A673 (cell line): ENCODE measurements at regions not wholly inside any gene's neighbourhood (a gene's known extent, or its start where the extent isn't known, plus 50 kb on each side); places are given as distances from the start of the nearest gene placed in this dataset.

Experiments
- BruUV-seq: library from RNA; stranded (reverse); fragments of 400-500 nt; replicated peaks from 2 replicates; lab custom pipeline; 2021; lab: Mats Ljungman, UMichigan
- CTCF ChIA-PET: fragments of 300-600 bp; sonication (Branson Sonifier 250); formaldehyde crosslinking; loops from one replicate; lab custom pipeline; 2022; ENCODE audit warnings: antibody characterized with exemption; lab: Charles Lee
- POLR2A ChIA-PET: fragments of 300-600 bp; sonication (Branson Sonifier 250); formaldehyde crosslinking; loops from one replicate; lab custom pipeline; 2022; ENCODE audit warnings: antibody characterized with exemption; ENCODE audit not compliant: low non-redundant PET; lab: Charles Lee
- DNase-seq: peaks from one replicate; pipeline ENCODE4 v3.0.0-alpha.2; 2015; ENCODE audit warnings: low spot score
- H3K27ac ChIP-seq: fragments of 200-600 bp; sonication (generic); 2 replicates; pipeline ENCODE4 v1.5.1; 2016; ENCODE audit warnings: mixed run types, low read depth, mild to moderate bottlenecking, mixed read lengths, antibody characterized with exemption, low read length; ENCODE audit not compliant: poor library complexity, severe bottlenecking
- H3K27me3 ChIP-seq: fragments of 200-600 bp; sonication (generic); replicated peaks from 2 replicates; pipeline ENCODE4 v1.6.1; 2017; ENCODE audit warnings: mixed run types, low read depth, mild to moderate bottlenecking, mixed read lengths, antibody characterized with exemption, low read length; ENCODE audit not compliant: insufficient read depth, poor library complexity
- H3K36me3 ChIP-seq: fragments of 200-600 bp; sonication (generic); 2 replicates; pipeline ENCODE4 v1.6.1; 2016; ENCODE audit warnings: mixed run types, mild to moderate bottlenecking, mixed read lengths, antibody characterized with exemption, low read length; ENCODE audit not compliant: insufficient read depth, poor library complexity, severe bottlenecking
- H3K4me1 ChIP-seq: fragments of 200-600 bp; sonication (generic); 2 replicates; pipeline ENCODE4 v1.6.1; 2017; ENCODE audit warnings: mixed run types, mild to moderate bottlenecking, mixed read lengths, antibody characterized with exemption, low read length; ENCODE audit not compliant: insufficient read depth, poor library complexity, severe bottlenecking
- H3K4me3 ChIP-seq: fragments of 200-600 bp; sonication (generic); 2 replicates; pipeline ENCODE4 v1.5.1; 2016; ENCODE audit warnings: low read depth, mixed run types, mild to moderate bottlenecking, mixed read lengths, low read length; ENCODE audit not compliant: poor library complexity, severe bottlenecking
- H3K9me3 ChIP-seq: fragments of 200-600 bp; sonication (generic); 2 replicates; pipeline ENCODE4 v1.6.1; 2016; ENCODE audit warnings: mixed run types, low read depth, mild to moderate bottlenecking, mixed read lengths, antibody characterized with exemption, low read length; ENCODE audit not compliant: poor library complexity, severe bottlenecking
- CTCF ChIP-seq: fragments of 300-800, 200-600 bp; sonication (generic); conservative IDR thresholded peaks from 2 replicates; pipeline ENCODE4 v1.5.1; 2017; ENCODE audit warnings: low read depth, mild to moderate bottlenecking, antibody characterized with exemption, low read length, moderate library complexity, mixed read lengths
- EZH2 ChIP-seq: fragments of 200-600 bp; sonication (generic); IDR thresholded peaks from 2 replicates; pipeline ENCODE4 v1.6.1; 2017; ENCODE audit warnings: borderline replicate concordance, low read depth, mild to moderate bottlenecking, mixed read lengths, antibody characterized with exemption, low read length; ENCODE audit not compliant: poor library complexity, severe bottlenecking
- intact Hi-C: fragments of 100-400 bp; cut with micrococcal nuclease; formaldehyde crosslinking; loops from one replicate; pipeline ENCODE4 v1.10.0; 2022; ENCODE audit not compliant: unreplicated experiment

- intact Hi-C loops: no loop called here
- H3K4me1 ChIP-seq: no peaks in the 10 kb centered on the region
- BruUV-seq: no TSS peak
- H3K4me3 ChIP-seq: no peak overlapping the region
- H3K27me3 ChIP-seq: no peaks in the 10 kb centered on the region
- no peaks in the 10 kb centered on the region for H3K9me3 ChIP-seq
- TF ChIP-seq EZH2: no peak
- POLR2A ChIA-PET: no interaction called here
- H3K36me3 ChIP-seq: no peaks in the 10 kb centered on the region
- CTCF ChIA-PET: no interaction called here
- no peak for DNase-seq
- no peak overlapping the region for H3K27ac ChIP-seq
Observed at GRCh38 chr4:152235718-152236117, 300.2 kb downstream of the FBXW7 start.

- Histone ChIP-seq H3K9me3 (no peaks in the 10 kb centered on the region), H3K27me3 (no peaks in the 10 kb centered on the region), H3K4me3 (no peak overlapping the region), H3K36me3 (no peaks in the 10 kb centered on the region), H3K4me1 (no peaks in the 10 kb centered on the region), H3K27ac (no peak overlapping the region)
- intact Hi-C loops: no loop called here
- DNase-seq: no peak
- ChIA-PET CTCF (no interaction called here), POLR2A (no interaction called here)
- no peak for TF ChIP-seq EZH2
- TF ChIP-seq CTCF: no peak
- no TSS peak for BruUV-seq
Observed at GRCh38 chr4:152234571-152234970, 301.3 kb downstream of the FBXW7 start.

- no peak overlapping the region for H3K27ac ChIP-seq
- DNase-seq: no peak
- no peak overlapping the region for H3K4me3 ChIP-seq
- ChIA-PET POLR2A (no interaction called here), CTCF (no interaction called here)
- no peaks in the 10 kb centered on the region for H3K36me3 ChIP-seq
- BruUV-seq: no TSS peak
- TF ChIP-seq CTCF: no peak
- H3K9me3 ChIP-seq: no peaks in the 10 kb centered on the region
- no peaks in the 10 kb centered on the region for H3K27me3 ChIP-seq
- intact Hi-C loops: no loop called here
- H3K4me1 ChIP-seq: no peaks in the 10 kb centered on the region
Observed at GRCh38 chr4:152232271-152232670, 303.6 kb downstream of the FBXW7 start.

- no peak for TF ChIP-seq CTCF
- no peak for TF ChIP-seq EZH2
- intact Hi-C loops: no loop called here
- Histone ChIP-seq H3K27ac (no peak overlapping the region), H3K4me1 (no peaks in the 10 kb centered on the region), H3K4me3 (no peak overlapping the region), H3K27me3 (no peaks in the 10 kb centered on the region), H3K9me3 (no peaks in the 10 kb centered on the region), H3K36me3 (no peaks in the 10 kb centered on the region)
- BruUV-seq: no TSS peak
- DNase-seq: peak; percentile 28
- ChIA-PET CTCF (no interaction called here), POLR2A (no interaction called here)
Observed at GRCh38 chr4:152229782-152230289, 306.1 kb downstream of the FBXW7 start.
